Fibroblast of lung (primary cell): ENCODE measurements at regions not wholly inside any gene's neighbourhood (a gene's known extent, or its start where the extent isn't known, plus 50 kb on each side); places are given as distances from the start of the nearest gene placed in this dataset.

Experiments
- EZH2 ChIP-seq: IDR thresholded peaks from 2 replicates; pipeline ENCODE4 v1.5.1; 2012; ENCODE audit warnings: low read length, control low read depth, mild to moderate bottlenecking; ENCODE audit errors: missing control alignments
- TF ChIP-seq, protein P1 (sequence below), 2 donors: IDR thresholded peaks in 1 of 2; conservative IDR thresholded peaks in 1 of 2; 1 replicate in 1 of 2; 2 replicates in 1 of 2; pipeline ENCODE4 v1.5.1; 2011 to 2012; ENCODE audit warnings: low read length in 2 of 2, control low read depth in 1 of 2, inconsistent platforms in 1 of 2, low read depth in 1 of 2, mild to moderate bottlenecking in 1 of 2

DNA sequence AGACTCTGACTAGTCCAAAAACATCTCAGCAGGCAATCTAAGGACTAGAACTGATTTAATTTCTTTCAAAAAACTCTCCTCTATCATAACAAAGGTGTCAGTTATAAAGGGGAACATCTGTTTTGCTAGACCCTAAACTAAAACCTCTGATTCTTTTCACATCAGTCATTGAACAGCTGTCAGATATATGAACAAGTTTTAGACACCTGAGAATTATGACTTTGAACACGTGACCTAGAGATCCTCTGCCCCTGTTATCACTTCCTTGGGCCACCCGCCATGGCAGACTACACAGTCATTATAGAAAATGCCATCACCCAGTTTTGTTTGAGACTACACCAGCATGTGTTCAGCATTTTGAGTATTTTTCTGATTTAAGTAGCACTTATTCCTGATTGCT lies 282.3 kb upstream of the TBL1XR1 start:
- TF ChIP-seq, protein P1, sequence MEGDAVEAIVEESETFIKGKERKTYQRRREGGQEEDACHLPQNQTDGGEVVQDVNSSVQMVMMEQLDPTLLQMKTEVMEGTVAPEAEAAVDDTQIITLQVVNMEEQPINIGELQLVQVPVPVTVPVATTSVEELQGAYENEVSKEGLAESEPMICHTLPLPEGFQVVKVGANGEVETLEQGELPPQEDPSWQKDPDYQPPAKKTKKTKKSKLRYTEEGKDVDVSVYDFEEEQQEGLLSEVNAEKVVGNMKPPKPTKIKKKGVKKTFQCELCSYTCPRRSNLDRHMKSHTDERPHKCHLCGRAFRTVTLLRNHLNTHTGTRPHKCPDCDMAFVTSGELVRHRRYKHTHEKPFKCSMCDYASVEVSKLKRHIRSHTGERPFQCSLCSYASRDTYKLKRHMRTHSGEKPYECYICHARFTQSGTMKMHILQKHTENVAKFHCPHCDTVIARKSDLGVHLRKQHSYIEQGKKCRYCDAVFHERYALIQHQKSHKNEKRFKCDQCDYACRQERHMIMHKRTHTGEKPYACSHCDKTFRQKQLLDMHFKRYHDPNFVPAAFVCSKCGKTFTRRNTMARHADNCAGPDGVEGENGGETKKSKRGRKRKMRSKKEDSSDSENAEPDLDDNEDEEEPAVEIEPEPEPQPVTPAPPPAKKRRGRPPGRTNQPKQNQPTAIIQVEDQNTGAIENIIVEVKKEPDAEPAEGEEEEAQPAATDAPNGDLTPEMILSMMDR (conservative IDR thresholded peaks at IDR 0.05 in 1 of 2, IDR thresholded peaks at IDR 0.05 in 1 of 2; ENCODE audit: low read depth in 1 of 2, low read length in 2 of 2) = no peak
- no peak for TF ChIP-seq EZH2
